Endothelial cell of umbilical vein (primary cell): ENCODE measurements at regions not wholly inside any gene's neighbourhood (a gene's known extent, or its start where the extent isn't known, plus 50 kb on each side); places are given as distances from the start of the nearest gene placed in this dataset.

Source experiments
- BruUV-seq: library from RNA; stranded (reverse); fragments of 400-500 nt; replicated peaks from 2 replicates; lab custom pipeline; 2021; lab: Mats Ljungman, UMichigan
- CTCF ChIA-PET: fragments of 300-600, 350-600 bp; sonication (Branson Sonifier 250); formaldehyde crosslinking; loops from one replicate; lab custom pipeline; 2021; ENCODE audit warnings: antibody characterized with exemption, inconsistent platforms; lab: Charles Lee
- POLR2A ChIA-PET: fragments of 300-600, 350-600 bp; sonication (Branson Sonifier 250); formaldehyde crosslinking; loops from one replicate; lab custom pipeline; 2021; ENCODE audit warnings: antibody characterized with exemption, inconsistent platforms; lab: Charles Lee
- DNase-seq: peaks from one replicate; pipeline ENCODE4 v3.0.0-alpha.2; 2011; ENCODE audit warnings: low read depth, low spot score
- FAIRE-seq: peaks from 2 replicates; lab custom pipeline; 2011; peaks lifted over from hg19 to GRCh38; lab: Jason Lieb, UNC
- H2AFZ ChIP-seq: 2 replicates; pipeline ENCODE4 v1.6.0; 2012; ENCODE audit warnings: low read depth, low read length, control low read depth, inconsistent platforms
- H3K27ac ChIP-seq: 2 replicates; pipeline ENCODE4 v1.5.1; 2011; ENCODE audit warnings: low read depth, mild to moderate bottlenecking, control low read depth, low read length, moderate library complexity; ENCODE audit not compliant: insufficient read depth
- H3K27me3 ChIP-seq, 2 experiments: 2 replicates each; pipeline versions ENCODE4 v1.6.0 to v1.6.1; 2011; ENCODE audit warnings: low read length in 2 of 2, mixed read lengths in 1 of 2; ENCODE audit not compliant: control insufficient read depth in 2 of 2, insufficient read depth in 2 of 2
- H3K36me3 ChIP-seq, 2 experiments: 2 replicates in 1 of 2; 3 replicates in 1 of 2; pipeline ENCODE4 v1.5.1; 2011; ENCODE audit warnings: low read length in 2 of 2, mild to moderate bottlenecking in 1 of 2, moderate library complexity in 1 of 2; ENCODE audit not compliant: control insufficient read depth in 2 of 2, insufficient read depth in 2 of 2; ENCODE audit errors: extremely low read depth in 1 of 2
- H3K4me1 ChIP-seq: 3 replicates; pipeline ENCODE4 v1.5.1; 2011; ENCODE audit warnings: mild to moderate bottlenecking, low read length; ENCODE audit not compliant: control insufficient read depth, insufficient read depth; ENCODE audit errors: extremely low read depth
- H3K4me2 ChIP-seq: 2 replicates; pipeline ENCODE4 v1.6.1; 2011; ENCODE audit warnings: low read length, control low read depth, mixed read lengths; ENCODE audit not compliant: insufficient read depth
- H3K4me3 ChIP-seq, 3 experiments: fragments of 200-600 bp in 1 of 3; sonication (generic), shearing (Covaris generic) in 1 of 3; replicated peaks in 1 of 3; 2 replicates each; pipeline ENCODE4 v1.5.1; 2011 to 2016; ENCODE audit warnings: control low read depth in 3 of 3, low read length in 3 of 3, mild to moderate bottlenecking in 2 of 3, inconsistent platforms in 1 of 3, low read depth in 1 of 3, moderate library complexity in 1 of 3; ENCODE audit not compliant: insufficient read depth in 1 of 3
- H3K79me2 ChIP-seq: 2 replicates; pipeline ENCODE4 v1.6.0; 2012; ENCODE audit warnings: low read length, inconsistent platforms; ENCODE audit not compliant: control insufficient read depth, insufficient read depth
- H3K9ac ChIP-seq: replicated peaks from 2 replicates; pipeline ENCODE3; 2011; ENCODE audit warnings: low read length, control low read depth; ENCODE audit not compliant: insufficient read depth; ENCODE audit errors: extremely low read depth
- H3K9me1 ChIP-seq: replicated peaks from 3 replicates; pipeline ENCODE4 v1.6.0; 2011; ENCODE audit warnings: mild to moderate bottlenecking, low read length; ENCODE audit not compliant: control insufficient read depth, insufficient read depth; ENCODE audit errors: extremely low read depth
- H3K9me3 ChIP-seq: replicated peaks from 2 replicates; pipeline ENCODE4 v1.5.1; 2012; ENCODE audit warnings: low read length, inconsistent platforms; ENCODE audit not compliant: control insufficient read depth, insufficient read depth
- H4K20me1 ChIP-seq: replicated peaks from 2 replicates; pipeline ENCODE3; 2011; ENCODE audit warnings: mild to moderate bottlenecking, low read length; ENCODE audit not compliant: control insufficient read depth, insufficient read depth; ENCODE audit errors: extremely low read depth
- FOS ChIP-seq: IDR thresholded peaks from 2 replicates; pipeline ENCODE4 v1.6.1; 2011; ENCODE audit warnings: mild to moderate bottlenecking, low read length, moderate library complexity, borderline replicate concordance; ENCODE audit not compliant: insufficient read depth
- JUN ChIP-seq: IDR thresholded peaks from 2 replicates; pipeline ENCODE4 v1.6.1; 2011; ENCODE audit warnings: borderline replicate concordance, low read depth; ENCODE audit not compliant: insufficient read length, insufficient read depth
- POLR2AphosphoS5 ChIP-seq: IDR thresholded peaks from 2 replicates; pipeline ENCODE4 v1.6.1; 2012; ENCODE audit warnings: low read depth, mild to moderate bottlenecking, control low read depth, low read length, moderate library complexity; ENCODE audit not compliant: insufficient read depth
- dilution Hi-C: fragments of 300-500 bp; cut with MboI; formaldehyde crosslinking; loops from one replicate; pipeline ENCODE4 v1.15.0; 2019; ENCODE audit warnings: low sequenced_read_pairs; ENCODE audit not compliant: extremely low pct_ligation_motif_present
- intact Hi-C: fragments of 100-400 bp; cut with micrococcal nuclease; formaldehyde crosslinking; loops from one replicate; pipeline ENCODE4 v1.10.0; 2022
- TF ChIP-seq, protein P1 (sequence below), 2 donors: IDR thresholded peaks; 1 replicate in 1 of 2; 2 replicates in 1 of 2; pipeline ENCODE4 v1.5.1; 2011; ENCODE audit warnings: low read length in 2 of 2, mild to moderate bottlenecking in 2 of 2, moderate library complexity in 2 of 2, control low read depth in 1 of 2, inconsistent platforms in 1 of 2, low read depth in 1 of 2; ENCODE audit not compliant: insufficient read depth in 1 of 2; ENCODE audit errors: extremely low read depth in 1 of 2
- TF ChIP-seq, protein P2 (sequence below): IDR thresholded peaks from 2 replicates; pipeline ENCODE4 v1.6.1; 2011; ENCODE audit not compliant: insufficient read depth, insufficient read length

DNA sequence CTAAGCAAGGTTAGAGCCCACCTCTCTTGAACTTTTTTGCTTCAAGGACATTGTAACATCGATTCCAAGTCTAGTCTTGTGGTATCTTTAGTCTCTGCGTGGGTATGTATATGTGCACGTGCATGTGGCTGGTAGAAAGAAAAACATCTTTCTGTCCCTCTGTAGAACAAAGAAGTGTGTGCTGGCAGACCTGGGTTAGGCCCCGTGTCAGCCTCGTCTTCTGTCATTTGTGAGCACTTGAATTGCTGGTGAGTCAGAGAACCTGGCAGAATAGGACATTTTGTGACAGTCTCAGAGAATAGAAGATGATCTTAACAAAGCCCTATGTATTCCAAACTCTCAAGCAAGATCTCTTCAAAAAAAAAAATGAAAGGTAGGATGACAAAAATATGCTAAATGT is 102.2 kb upstream of the ATP10A start:
- TF ChIP-seq, protein P1, sequence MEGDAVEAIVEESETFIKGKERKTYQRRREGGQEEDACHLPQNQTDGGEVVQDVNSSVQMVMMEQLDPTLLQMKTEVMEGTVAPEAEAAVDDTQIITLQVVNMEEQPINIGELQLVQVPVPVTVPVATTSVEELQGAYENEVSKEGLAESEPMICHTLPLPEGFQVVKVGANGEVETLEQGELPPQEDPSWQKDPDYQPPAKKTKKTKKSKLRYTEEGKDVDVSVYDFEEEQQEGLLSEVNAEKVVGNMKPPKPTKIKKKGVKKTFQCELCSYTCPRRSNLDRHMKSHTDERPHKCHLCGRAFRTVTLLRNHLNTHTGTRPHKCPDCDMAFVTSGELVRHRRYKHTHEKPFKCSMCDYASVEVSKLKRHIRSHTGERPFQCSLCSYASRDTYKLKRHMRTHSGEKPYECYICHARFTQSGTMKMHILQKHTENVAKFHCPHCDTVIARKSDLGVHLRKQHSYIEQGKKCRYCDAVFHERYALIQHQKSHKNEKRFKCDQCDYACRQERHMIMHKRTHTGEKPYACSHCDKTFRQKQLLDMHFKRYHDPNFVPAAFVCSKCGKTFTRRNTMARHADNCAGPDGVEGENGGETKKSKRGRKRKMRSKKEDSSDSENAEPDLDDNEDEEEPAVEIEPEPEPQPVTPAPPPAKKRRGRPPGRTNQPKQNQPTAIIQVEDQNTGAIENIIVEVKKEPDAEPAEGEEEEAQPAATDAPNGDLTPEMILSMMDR (IDR thresholded peaks at IDR 0.05; ENCODE audit: extremely low read depth in 1 of 2, insufficient read depth in 1 of 2, low read depth in 1 of 2, low read length in 2 of 2): no peak
- no peak overlapping the region for H3K4me2 ChIP-seq
- no peaks in the 10 kb centered on the region for H3K36me3 ChIP-seq
- FAIRE-seq (no peak), DNase-seq (no peak)
- intact Hi-C loops: no loop called here
- CTCF ChIA-PET: no interaction called here
- no peak overlapping the region for H3K9ac ChIP-seq
- dilution Hi-C loops: no loop called here
- no peak overlapping the region for H3K27ac ChIP-seq
- H3K4me1 ChIP-seq: no peaks in the 10 kb centered on the region
- BruUV-seq: no TSS peak
- peaks cover 4% of the 10 kb centered on the region for H3K9me3 ChIP-seq
- H3K9me1 ChIP-seq: no peaks in the 10 kb centered on the region
- H3K79me2 ChIP-seq: no peaks in the 10 kb centered on the region
- H3K4me3 ChIP-seq: no peak overlapping the region
- H2AFZ ChIP-seq: no peak overlapping the region
- POLR2A ChIA-PET: no interaction called here
- H3K27me3 ChIP-seq: no peaks in the 10 kb centered on the region
- no peaks in the 10 kb centered on the region for H4K20me1 ChIP-seq

DNA sequence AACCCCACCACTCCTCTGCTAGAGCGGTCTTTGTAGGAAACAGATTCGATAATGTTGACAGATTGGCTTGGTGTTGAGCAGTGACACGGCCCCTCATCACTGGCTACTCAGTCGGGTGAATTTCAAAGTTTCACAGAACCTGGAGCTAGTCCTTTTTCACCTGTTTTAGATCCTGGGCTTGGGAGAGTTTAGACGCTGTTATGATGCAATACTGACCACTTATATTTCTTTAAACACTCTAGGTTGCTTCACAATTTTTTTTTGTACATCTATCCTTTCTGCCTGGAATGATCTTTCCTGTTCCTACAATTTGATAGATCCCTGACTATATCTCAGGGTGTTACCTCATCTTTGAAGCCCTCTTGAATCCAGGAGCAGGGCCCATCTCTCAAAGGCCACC is 97.1 kb upstream of the ATP10A start:
- no peak for DNase-seq
- Histone ChIP-seq H4K20me1 (no peaks in the 10 kb centered on the region), H3K9me1 (no peaks in the 10 kb centered on the region), H3K9me3 (peaks cover 13% of the 10 kb centered on the region), H3K9ac (no peak overlapping the region), H3K27me3 (no peaks in the 10 kb centered on the region), H3K79me2 (no peaks in the 10 kb centered on the region), H3K4me1 (no peaks in the 10 kb centered on the region), H3K36me3 (no peaks in the 10 kb centered on the region), H3K4me3 (no peak overlapping the region), H2AFZ (no peak overlapping the region), H3K4me2 (no peak overlapping the region), H3K27ac (no peak overlapping the region)
- dilution Hi-C loops (no loop called here), intact Hi-C loops (no loop called here)
- CTCF ChIA-PET: no interaction called here
- no TSS peak for BruUV-seq
- POLR2A ChIA-PET: no interaction called here
- TF ChIP-seq FOS: no peak
- TF ChIP-seq, protein P1 (IDR thresholded peaks at IDR 0.05; ENCODE audit: extremely low read depth in 1 of 2, insufficient read depth in 1 of 2, low read depth in 1 of 2, low read length in 2 of 2): no peak
- TF ChIP-seq, protein P2, sequence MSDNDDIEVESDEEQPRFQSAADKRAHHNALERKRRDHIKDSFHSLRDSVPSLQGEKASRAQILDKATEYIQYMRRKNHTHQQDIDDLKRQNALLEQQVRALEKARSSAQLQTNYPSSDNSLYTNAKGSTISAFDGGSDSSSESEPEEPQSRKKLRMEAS: no peak
- TF ChIP-seq JUN: no peak
- no peak for TF ChIP-seq POLR2AphosphoS5
- FAIRE-seq: no peak
